Keratinocyte (primary cell): ENCODE measurements at regions not wholly inside any gene's neighbourhood (a gene's known extent, or its start where the extent isn't known, plus 50 kb on each side); places are given as distances from the start of the nearest gene placed in this dataset.

Source experiments
- DNase-seq: peaks from one replicate; pipeline ENCODE4 v3.0.0-alpha.2; 2011; ENCODE audit warnings: low read depth, missing footprints, low spot score
- FAIRE-seq: peaks from 2 replicates; lab custom pipeline; 2011; peaks lifted over from hg19 to GRCh38; lab: Jason Lieb, UNC
- H2AFZ ChIP-seq: 2 replicates; pipeline ENCODE4 v1.6.0; 2012; ENCODE audit warnings: low read length, control low read depth, inconsistent platforms; ENCODE audit not compliant: control insufficient read depth
- H3K27ac ChIP-seq: 2 replicates; pipeline ENCODE4 v1.5.1; 2011; ENCODE audit warnings: low read length; ENCODE audit not compliant: control insufficient read depth, insufficient read depth
- H3K27me3 ChIP-seq: 3 replicates; pipeline ENCODE4 v1.6.0; 2011; ENCODE audit warnings: low read length; ENCODE audit not compliant: control insufficient read depth, insufficient read depth; ENCODE audit errors: extremely low read depth
- H3K36me3 ChIP-seq, 2 experiments: 2 replicates in 1 of 2; 3 replicates in 1 of 2; pipeline ENCODE4 v1.5.1; 2011; ENCODE audit warnings: low read length in 2 of 2, mild to moderate bottlenecking in 1 of 2; ENCODE audit not compliant: control insufficient read depth in 2 of 2, insufficient read depth in 2 of 2; ENCODE audit errors: extremely low read depth in 1 of 2
- H3K4me1 ChIP-seq: 3 replicates; pipeline ENCODE4 v1.5.1; 2011; ENCODE audit warnings: low read length; ENCODE audit not compliant: control insufficient read depth, insufficient read depth; ENCODE audit errors: extremely low read depth
- H3K4me2 ChIP-seq: 3 replicates; pipeline ENCODE4 v1.6.0; 2011; ENCODE audit warnings: low read depth, low read length; ENCODE audit not compliant: control insufficient read depth, insufficient read depth; ENCODE audit errors: extremely low read depth
- H3K4me3 ChIP-seq, 3 experiments: fragments of 200-600 bp in 1 of 3; sonication (generic) in 1 of 3; 2 replicates in 2 of 3; 3 replicates in 1 of 3; pipeline ENCODE4 v1.5.1; 2011 to 2016; ENCODE audit warnings: low read length in 3 of 3, mild to moderate bottlenecking in 3 of 3, control low read depth in 2 of 3, inconsistent platforms in 1 of 3, low read depth in 1 of 3, mixed read lengths in 1 of 3, mixed run types in 1 of 3, moderate library complexity in 1 of 3; ENCODE audit not compliant: control insufficient read depth in 2 of 3, insufficient read depth in 2 of 3; ENCODE audit errors: extremely low read depth in 1 of 3
- H3K79me2 ChIP-seq: 2 replicates; pipeline ENCODE4 v1.6.0; 2012; ENCODE audit warnings: low read length; ENCODE audit not compliant: control insufficient read depth, insufficient read depth
- H3K9ac ChIP-seq: 3 replicates; pipeline ENCODE4 v1.6.0; 2011; ENCODE audit warnings: low read length; ENCODE audit not compliant: control insufficient read depth, insufficient read depth; ENCODE audit errors: extremely low read depth
- H3K9me1 ChIP-seq: 3 replicates; pipeline ENCODE4 v1.6.0; 2011; ENCODE audit warnings: low read length; ENCODE audit not compliant: control insufficient read depth, insufficient read depth; ENCODE audit errors: extremely low read depth
- H3K9me3 ChIP-seq: 2 replicates; pipeline ENCODE4 v1.5.1; 2012; ENCODE audit warnings: low read depth, low read length; ENCODE audit not compliant: control insufficient read depth
- H4K20me1 ChIP-seq: 3 replicates; pipeline ENCODE4 v1.6.0; 2011; ENCODE audit warnings: low read length; ENCODE audit not compliant: control insufficient read depth, insufficient read depth; ENCODE audit errors: extremely low read depth
- EZH2 ChIP-seq: IDR thresholded peaks from one replicate; pipeline ENCODE4 v1.6.1; 2012; ENCODE audit warnings: inconsistent platforms, mild to moderate bottlenecking, low read length, moderate library complexity
- dilution Hi-C: fragments of 300-500 bp; cut with MboI; formaldehyde crosslinking; loops from one replicate; pipeline ENCODE4 v1.7.0; 2020; ENCODE audit warnings: low sequenced_read_pairs; ENCODE audit not compliant: extremely low pct_ligation_motif_present
- TF ChIP-seq, protein P1 (sequence below), 3 experiments: IDR thresholded peaks in 1 of 3; conservative IDR thresholded peaks in 1 of 3; optimal IDR thresholded peaks in 1 of 3; 2 replicates in 2 of 3; 3 replicates in 1 of 3; pipeline versions ENCODE3 to v1.5.1; 2011; ENCODE audit warnings: low read length in 3 of 3, mild to moderate bottlenecking in 3 of 3, moderate library complexity in 2 of 3, control low read depth in 1 of 3, inconsistent platforms in 1 of 3; ENCODE audit not compliant: insufficient read depth in 2 of 3; ENCODE audit errors: extremely low read depth in 1 of 3

DNA sequence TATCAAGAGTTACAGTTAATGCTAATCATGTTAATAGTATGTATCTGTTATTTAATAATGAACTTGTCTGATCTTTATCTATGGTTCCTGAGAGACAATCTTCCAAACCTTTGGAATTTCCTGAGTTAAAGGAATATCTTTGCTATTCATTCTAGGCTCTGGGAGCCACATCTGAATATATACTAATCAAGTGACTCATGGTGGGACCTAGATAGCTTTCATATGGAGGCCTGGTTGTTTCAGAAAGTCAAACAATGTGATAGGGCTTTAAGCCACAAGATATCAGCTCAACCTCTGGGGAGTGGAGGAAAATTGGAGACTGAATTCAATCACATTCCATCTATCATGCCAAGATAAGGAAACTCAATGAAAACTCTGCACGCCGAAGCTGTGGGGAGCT lies 746.4 kb downstream of the TNS3 start:
- no peaks in the 10 kb centered on the region for H3K36me3 ChIP-seq
- no peaks in the 10 kb centered on the region for H3K4me1 ChIP-seq
- no peaks in the 10 kb centered on the region for H3K9me1 ChIP-seq
- TF ChIP-seq, protein P1, sequence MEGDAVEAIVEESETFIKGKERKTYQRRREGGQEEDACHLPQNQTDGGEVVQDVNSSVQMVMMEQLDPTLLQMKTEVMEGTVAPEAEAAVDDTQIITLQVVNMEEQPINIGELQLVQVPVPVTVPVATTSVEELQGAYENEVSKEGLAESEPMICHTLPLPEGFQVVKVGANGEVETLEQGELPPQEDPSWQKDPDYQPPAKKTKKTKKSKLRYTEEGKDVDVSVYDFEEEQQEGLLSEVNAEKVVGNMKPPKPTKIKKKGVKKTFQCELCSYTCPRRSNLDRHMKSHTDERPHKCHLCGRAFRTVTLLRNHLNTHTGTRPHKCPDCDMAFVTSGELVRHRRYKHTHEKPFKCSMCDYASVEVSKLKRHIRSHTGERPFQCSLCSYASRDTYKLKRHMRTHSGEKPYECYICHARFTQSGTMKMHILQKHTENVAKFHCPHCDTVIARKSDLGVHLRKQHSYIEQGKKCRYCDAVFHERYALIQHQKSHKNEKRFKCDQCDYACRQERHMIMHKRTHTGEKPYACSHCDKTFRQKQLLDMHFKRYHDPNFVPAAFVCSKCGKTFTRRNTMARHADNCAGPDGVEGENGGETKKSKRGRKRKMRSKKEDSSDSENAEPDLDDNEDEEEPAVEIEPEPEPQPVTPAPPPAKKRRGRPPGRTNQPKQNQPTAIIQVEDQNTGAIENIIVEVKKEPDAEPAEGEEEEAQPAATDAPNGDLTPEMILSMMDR (optimal IDR thresholded peaks at IDR 0.05 in 1 of 3, IDR thresholded peaks at IDR 0.05 in 1 of 3, conservative IDR thresholded peaks at IDR 0.05 in 1 of 3; ENCODE audit: extremely low read depth in 1 of 3, insufficient read depth in 2 of 3, low read length in 3 of 3): no peak
- TF ChIP-seq EZH2: no peak
- H2AFZ ChIP-seq: no peak overlapping the region
- H3K4me3 ChIP-seq: no peak overlapping the region
- H3K27ac ChIP-seq: no peak overlapping the region
- no peak overlapping the region for H3K4me2 ChIP-seq
- no peaks in the 10 kb centered on the region for H3K27me3 ChIP-seq
- no peaks in the 10 kb centered on the region for H3K9me3 ChIP-seq
- no peaks in the 10 kb centered on the region for H4K20me1 ChIP-seq
- DNase-seq (no peak), FAIRE-seq (no peak)
- no peak overlapping the region for H3K9ac ChIP-seq
- dilution Hi-C loops: no loop called here
- H3K79me2 ChIP-seq: no peaks in the 10 kb centered on the region

DNA sequence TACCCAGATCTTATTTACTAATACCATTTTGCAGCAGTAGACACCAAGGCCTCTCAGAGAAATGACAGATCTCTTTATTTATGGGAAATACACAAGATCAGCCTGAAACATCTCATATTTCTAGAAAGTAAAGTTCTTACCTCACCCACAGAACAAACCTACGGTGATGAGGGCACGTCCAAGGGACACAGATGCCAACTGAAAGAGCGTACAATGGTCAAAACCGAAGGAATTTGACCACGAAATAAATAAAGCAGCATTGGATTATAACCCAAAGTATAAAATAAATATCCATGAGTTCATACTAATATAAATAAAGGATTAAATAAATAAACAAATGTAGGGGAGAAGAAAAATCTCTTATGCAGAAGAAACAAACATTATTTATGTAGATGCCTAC lies 747.0 kb downstream of the TNS3 start:
- no peaks in the 10 kb centered on the region for H4K20me1 ChIP-seq
- H3K4me3 ChIP-seq: no peak overlapping the region
- no peak overlapping the region for H3K4me2 ChIP-seq
- no peak overlapping the region for H3K9ac ChIP-seq
- dilution Hi-C loops: no loop called here
- TF ChIP-seq, protein P1 (optimal IDR thresholded peaks at IDR 0.05 in 1 of 3, IDR thresholded peaks at IDR 0.05 in 1 of 3, conservative IDR thresholded peaks at IDR 0.05 in 1 of 3; ENCODE audit: extremely low read depth in 1 of 3, insufficient read depth in 2 of 3, low read length in 3 of 3): no peak
- no peak for TF ChIP-seq EZH2
- no peaks in the 10 kb centered on the region for H3K9me1 ChIP-seq
- no peaks in the 10 kb centered on the region for H3K9me3 ChIP-seq
- H3K27me3 ChIP-seq: no peaks in the 10 kb centered on the region
- no peak for DNase-seq
- H3K27ac ChIP-seq: no peak overlapping the region
- H3K36me3 ChIP-seq: no peaks in the 10 kb centered on the region
- H3K79me2 ChIP-seq: no peaks in the 10 kb centered on the region
- H3K4me1 ChIP-seq: no peaks in the 10 kb centered on the region
- no peak overlapping the region for H2AFZ ChIP-seq
- FAIRE-seq: no peak
